ENCODE measurements at regions not wholly inside any gene's neighbourhood (a gene's known extent, or its start where the extent isn't known, plus 50 kb on each side); places are given as distances from the start of the nearest gene placed in this dataset.

GRCh38 chr9:99561509-99561917, 260.2 kb upstream of the NR4A3 start (continued):
- TF ChIP-seq ATF7 (IDR thresholded peaks at IDR 0.05): no peak
- TF ChIP-seq ATF7 (CRISPR knock-in tag; IDR thresholded peaks at IDR 0.05): no peak
- no peak for TF ChIP-seq ZNF616 (CRISPR knock-in tag; IDR thresholded peaks at IDR 0.05; ENCODE audit: low read depth)
- TF ChIP-seq ZMAT5 (CRISPR knock-in tag; IDR thresholded peaks at IDR 0.05; ENCODE audit: borderline replicate concordance, low read depth): no peak
- TF ChIP-seq ZNF17 (CRISPR knock-in tag; IDR thresholded peaks at IDR 0.05): no peak
- TF ChIP-seq ZUFSP (CRISPR knock-in tag; IDR thresholded peaks at IDR 0.05; ENCODE audit: borderline replicate concordance): no peak
- TF ChIP-seq KLF9 (CRISPR knock-in tag; IDR thresholded peaks at IDR 0.05; ENCODE audit: low read depth): no peak

GRCh38 chr9:99561961-99562565, 259.6 kb upstream of the NR4A3 start:
- Histone ChIP-seq H2AFZ (ENCODE audit: low read length) (no peak overlapping the region), H3K4me1 (ENCODE audit: insufficient read depth, low read length) (no peaks in the 10 kb centered on the region), H3K79me2 (ENCODE audit: insufficient read depth, low read length) (no peaks in the 10 kb centered on the region), H3K9ac (ENCODE audit: insufficient read depth, low read depth, low read length) (no peak overlapping the region), H4K20me1 (ENCODE audit: insufficient read depth, low read length) (no peaks in the 10 kb centered on the region), H3K27me3 (ENCODE audit: control insufficient read depth in 1 of 2, insufficient read depth in 2 of 2, low read length in 2 of 2) (no peaks in the 10 kb centered on the region), H3K9me3 (ENCODE audit: low read length) (no peaks in the 10 kb centered on the region), H3K36me3 (replicated peaks in 1 of 2; ENCODE audit: control insufficient read depth in 1 of 2, insufficient read depth in 2 of 2, low read length in 2 of 2) (no peaks in the 10 kb centered on the region), H3K4me3 (replicated peaks in 1 of 3; ENCODE audit: insufficient read depth in 1 of 3, low read depth in 2 of 3, low read length in 3 of 3) (no peak overlapping the region), H3K27ac (ENCODE audit: extremely low read length, insufficient read depth, low read length) (no peak overlapping the region), H3K4me2 (ENCODE audit: low read depth, low read length) (no peak overlapping the region)
- DNase-seq (ENCODE audit: low spot score) (no peak), FAIRE-seq (no peak), ATAC-seq (no peak)
- no peak for TF ChIP-seq ZNF691 (CRISPR knock-in tag; IDR thresholded peaks at IDR 0.05; ENCODE audit: borderline replicate concordance, low read depth)
- in situ Hi-C loops (cut with HindIII; ENCODE audit: extremely low pct_ligation_motif_present, low pct_unique_long_range_greater_than_20kb) (no loop called here), intact Hi-C loops (cut with micrococcal nuclease; ENCODE audit: unreplicated experiment) (no loop called here)
- 49% methylated on average over 2 of the region's 2 CpGs for WGBS (ENCODE audit: low lambda C conversion rate)
- BruUV-seq (replicated peaks): no TSS peak
- POLR2A ChIA-PET: no interaction called here
- CTCF ChIA-PET (ENCODE audit: low intra/inter-chr PET ratio, low total read pairs): no interaction called here
